DND-41 (cell line): ENCODE measurements at regions not wholly inside any gene's neighbourhood (a gene's known extent, or its start where the extent isn't known, plus 50 kb on each side); places are given as distances from the start of the nearest gene placed in this dataset.

Source experiments
- EZH2 ChIP-seq: IDR thresholded peaks from 3 replicates; pipeline ENCODE4 v1.6.1; 2012; ENCODE audit warnings: borderline replicate concordance, low read depth, mild to moderate bottlenecking, moderate library complexity, low read length, inconsistent platforms; ENCODE audit not compliant: severe bottlenecking
- TF ChIP-seq, protein P1 (sequence below): IDR thresholded peaks from 2 replicates; pipeline ENCODE4 v1.5.1; 2012; ENCODE audit warnings: borderline replicate concordance, low read length, moderate library complexity, mild to moderate bottlenecking; ENCODE audit not compliant: poor library complexity, severe bottlenecking; ENCODE audit errors: extremely low read depth

DNA sequence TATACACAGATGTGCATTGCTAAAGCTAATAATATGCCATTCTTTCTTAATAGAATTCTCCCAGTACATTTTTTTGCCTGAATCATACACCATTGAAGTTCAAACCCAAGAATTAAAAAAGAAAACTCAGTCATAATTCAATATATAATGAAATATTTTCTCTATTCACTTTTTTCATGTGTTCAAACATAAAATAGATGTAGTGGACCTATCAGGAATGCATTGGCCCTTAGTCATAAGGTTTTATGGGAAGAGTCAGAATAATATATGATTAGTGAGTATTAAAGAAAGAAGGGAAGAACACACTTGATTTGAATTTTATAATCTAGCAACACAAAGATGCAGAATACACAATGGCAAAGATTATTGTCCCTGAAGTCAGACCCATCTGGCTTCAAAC, 297.0 kb upstream of the COL3A1 start:
- TF ChIP-seq, protein P1, sequence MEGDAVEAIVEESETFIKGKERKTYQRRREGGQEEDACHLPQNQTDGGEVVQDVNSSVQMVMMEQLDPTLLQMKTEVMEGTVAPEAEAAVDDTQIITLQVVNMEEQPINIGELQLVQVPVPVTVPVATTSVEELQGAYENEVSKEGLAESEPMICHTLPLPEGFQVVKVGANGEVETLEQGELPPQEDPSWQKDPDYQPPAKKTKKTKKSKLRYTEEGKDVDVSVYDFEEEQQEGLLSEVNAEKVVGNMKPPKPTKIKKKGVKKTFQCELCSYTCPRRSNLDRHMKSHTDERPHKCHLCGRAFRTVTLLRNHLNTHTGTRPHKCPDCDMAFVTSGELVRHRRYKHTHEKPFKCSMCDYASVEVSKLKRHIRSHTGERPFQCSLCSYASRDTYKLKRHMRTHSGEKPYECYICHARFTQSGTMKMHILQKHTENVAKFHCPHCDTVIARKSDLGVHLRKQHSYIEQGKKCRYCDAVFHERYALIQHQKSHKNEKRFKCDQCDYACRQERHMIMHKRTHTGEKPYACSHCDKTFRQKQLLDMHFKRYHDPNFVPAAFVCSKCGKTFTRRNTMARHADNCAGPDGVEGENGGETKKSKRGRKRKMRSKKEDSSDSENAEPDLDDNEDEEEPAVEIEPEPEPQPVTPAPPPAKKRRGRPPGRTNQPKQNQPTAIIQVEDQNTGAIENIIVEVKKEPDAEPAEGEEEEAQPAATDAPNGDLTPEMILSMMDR: no peak
- no peak for TF ChIP-seq EZH2
